ENCODE measurements at regions not wholly inside any gene's neighbourhood (a gene's known extent, or its start where the extent isn't known, plus 50 kb on each side); places are given as distances from the start of the nearest gene placed in this dataset.

GRCh38 chr4:132982151-132982550, 166.9 kb upstream of the PCDH10 start:
- H3K4me3 Mint-ChIP-seq (ENCODE audit: unreplicated experiment), result no peak overlapping the region
- H3K27me3 Mint-ChIP-seq (ENCODE audit: unreplicated experiment), result no peaks in the 10 kb centered on the region
- TF ChIP-seq CTCF (IDR thresholded peaks at IDR 0.05; ENCODE audit: unreplicated experiment), result no peak
- no peaks in the 10 kb centered on the region for H3K4me1 Mint-ChIP-seq (ENCODE audit: unreplicated experiment)
- no peaks in the 10 kb centered on the region for H3K36me3 Mint-ChIP-seq (ENCODE audit: low read depth, unreplicated experiment)
- no peak overlapping the region for H3K27ac Mint-ChIP-seq (ENCODE audit: unreplicated experiment)
- no peak for DNase-seq (ENCODE audit: low spot score)
- H3K9me3 Mint-ChIP-seq (ENCODE audit: unreplicated experiment), result no peaks in the 10 kb centered on the region

- Mint-ChIP-seq H3K27ac (ENCODE audit: unreplicated experiment) (peak overlapping the region; percentile 57), H3K4me1 (ENCODE audit: unreplicated experiment) (peaks cover 32% of the 10 kb centered on the region), H3K4me3 (ENCODE audit: unreplicated experiment) (no peak overlapping the region), H3K27me3 (ENCODE audit: unreplicated experiment) (no peaks in the 10 kb centered on the region), H3K9me3 (ENCODE audit: unreplicated experiment) (no peaks in the 10 kb centered on the region), H3K36me3 (ENCODE audit: low read depth, unreplicated experiment) (no peaks in the 10 kb centered on the region)
- no peak for TF ChIP-seq CTCF (IDR thresholded peaks at IDR 0.05; ENCODE audit: unreplicated experiment)
- DNase-seq (ENCODE audit: low spot score), result no peak
These were observed 158.0 kb upstream of the PCDH10 start for GRCh38 chr4:132991111-132991510.

- no peak overlapping the region for H3K4me3 Mint-ChIP-seq (ENCODE audit: unreplicated experiment)
- no peaks in the 10 kb centered on the region for H3K36me3 Mint-ChIP-seq (ENCODE audit: low read depth, unreplicated experiment)
- H3K9me3 Mint-ChIP-seq (ENCODE audit: unreplicated experiment), result no peaks in the 10 kb centered on the region
- no peaks in the 10 kb centered on the region for H3K27me3 Mint-ChIP-seq (ENCODE audit: unreplicated experiment)
- peak overlapping the region; percentile 96 for H3K27ac Mint-ChIP-seq (ENCODE audit: unreplicated experiment)
- no peak for TF ChIP-seq CTCF (IDR thresholded peaks at IDR 0.05; ENCODE audit: unreplicated experiment)
- H3K4me1 Mint-ChIP-seq (ENCODE audit: unreplicated experiment), result peaks cover 32% of the 10 kb centered on the region
- DNase-seq (ENCODE audit: low spot score), result no peak
These were observed 156.4 kb upstream of the PCDH10 start for GRCh38 chr4:132992686-132993085.

GRCh38 chr4:132998585-132999230, 150.4 kb upstream of the PCDH10 start:
- no peaks in the 10 kb centered on the region for H3K36me3 Mint-ChIP-seq (ENCODE audit: low read depth, unreplicated experiment)
- no peaks in the 10 kb centered on the region for H3K9me3 Mint-ChIP-seq (ENCODE audit: unreplicated experiment)
- no peak for DNase-seq (ENCODE audit: low spot score)
- no peak overlapping the region for H3K4me3 Mint-ChIP-seq (ENCODE audit: unreplicated experiment)
- no peak overlapping the region for H3K27ac Mint-ChIP-seq (ENCODE audit: unreplicated experiment)
- peaks cover 14% of the 10 kb centered on the region for H3K4me1 Mint-ChIP-seq (ENCODE audit: unreplicated experiment)
- no peak for TF ChIP-seq CTCF (IDR thresholded peaks at IDR 0.05; ENCODE audit: unreplicated experiment)
- H3K27me3 Mint-ChIP-seq (ENCODE audit: unreplicated experiment), result no peaks in the 10 kb centered on the region

- H3K4me3 Mint-ChIP-seq (ENCODE audit: unreplicated experiment), result no peak overlapping the region
- no peaks in the 10 kb centered on the region for H3K36me3 Mint-ChIP-seq (ENCODE audit: low read depth, unreplicated experiment)
- no peaks in the 10 kb centered on the region for H3K27me3 Mint-ChIP-seq (ENCODE audit: unreplicated experiment)
- no peaks in the 10 kb centered on the region for H3K9me3 Mint-ChIP-seq (ENCODE audit: unreplicated experiment)
- DNase-seq (ENCODE audit: low spot score), result no peak
- no peak for TF ChIP-seq CTCF (IDR thresholded peaks at IDR 0.05; ENCODE audit: unreplicated experiment)
- H3K27ac Mint-ChIP-seq (ENCODE audit: unreplicated experiment), result peak overlapping the region; percentile 12
- peaks cover 4% of the 10 kb centered on the region for H3K4me1 Mint-ChIP-seq (ENCODE audit: unreplicated experiment)
These were observed 149.1 kb upstream of the PCDH10 start for GRCh38 chr4:133000012-133000411.
